Osteocyte (in vitro differentiated cells): ENCODE measurements at regions not wholly inside any gene's neighbourhood (a gene's known extent, or its start where the extent isn't known, plus 50 kb on each side); places are given as distances from the start of the nearest gene placed in this dataset.
"Not testable (repeated sequence)": the region's sequence is repeated elsewhere in the genome, so short reads cannot be mapped to it uniquely, and the experiment has no call there.

ENCODE experiments used
- DNase-seq: peaks from one replicate; pipeline ENCODE4 v3.0.0; 2021; ENCODE audit warnings: mixed read lengths; ENCODE audit not compliant: unreplicated experiment; ENCODE audit errors: extremely low spot score
- H3K27ac Mint-ChIP-seq: one replicate; pipeline ENCODE4 v1.8.0; 2021; ENCODE audit warnings: mild to moderate bottlenecking, mixed read lengths; ENCODE audit not compliant: unreplicated experiment
- H3K27me3 Mint-ChIP-seq: one replicate; pipeline ENCODE4 v1.8.0; 2021; ENCODE audit warnings: mixed read lengths; ENCODE audit not compliant: unreplicated experiment
- H3K36me3 Mint-ChIP-seq: one replicate; pipeline ENCODE4 v1.8.0; 2021; ENCODE audit warnings: mixed read lengths; ENCODE audit not compliant: unreplicated experiment
- H3K4me1 Mint-ChIP-seq: one replicate; pipeline ENCODE4 v1.8.0; 2021; ENCODE audit warnings: mixed read lengths; ENCODE audit not compliant: unreplicated experiment
- H3K4me3 Mint-ChIP-seq: one replicate; pipeline ENCODE4 v1.8.0; 2021; ENCODE audit warnings: mild to moderate bottlenecking, moderate library complexity, mixed read lengths; ENCODE audit not compliant: unreplicated experiment
- H3K9me3 Mint-ChIP-seq: one replicate; pipeline ENCODE4 v1.8.0; 2021; ENCODE audit warnings: mixed read lengths; ENCODE audit not compliant: unreplicated experiment
- TF ChIP-seq, protein P1 (sequence below): fragments of 200-600 bp; sonication (generic); IDR thresholded peaks from 2 replicates; pipeline ENCODE4 v1.5.0; 2021; ENCODE audit warnings: antibody characterized with exemption, mild to moderate bottlenecking, moderate library complexity

DNA sequence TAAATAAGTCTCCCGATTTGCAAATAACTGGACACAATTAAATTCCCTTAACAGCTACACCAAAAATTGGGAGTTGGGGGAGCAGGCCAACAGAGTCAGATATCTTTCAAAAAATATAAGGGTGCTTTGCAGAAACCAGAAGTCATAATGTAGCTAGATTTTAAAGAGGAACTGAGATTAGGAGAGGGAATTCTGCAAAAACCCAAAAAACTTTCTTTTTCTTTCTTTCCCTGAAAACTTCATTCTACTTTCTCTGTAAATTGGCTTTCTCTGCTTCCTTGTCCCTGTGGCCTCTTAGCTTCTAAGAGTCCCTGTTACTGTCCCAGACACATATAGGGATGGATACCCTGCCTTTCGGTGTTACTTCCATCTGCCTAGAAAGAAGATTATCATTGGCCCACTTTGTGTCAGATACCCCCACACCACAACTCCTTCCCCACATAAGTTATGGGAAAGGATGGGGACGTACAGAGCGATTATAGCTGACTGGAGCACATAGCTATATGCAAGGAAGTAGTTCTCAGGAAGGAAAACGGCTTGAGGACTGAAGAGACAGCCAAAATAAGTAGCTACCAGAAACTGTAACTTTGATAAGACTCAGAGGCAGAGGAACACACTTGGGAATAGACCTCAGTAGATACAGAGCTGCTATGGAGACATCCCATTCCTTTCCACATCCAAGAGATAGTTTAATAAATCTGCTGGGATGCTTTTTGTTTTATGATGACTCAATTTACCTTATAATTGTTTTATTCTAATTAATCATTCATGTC lies 129.1 kb upstream of the TGFBR2 start:
- no peak overlapping the region for H3K4me3 Mint-ChIP-seq
- peaks cover 4% of the 10 kb centered on the region for H3K9me3 Mint-ChIP-seq
- no peaks in the 10 kb centered on the region for H3K36me3 Mint-ChIP-seq
- H3K27me3 Mint-ChIP-seq = no peaks in the 10 kb centered on the region
- no peak for DNase-seq
- H3K27ac Mint-ChIP-seq = no peak overlapping the region
- TF ChIP-seq, protein P1, sequence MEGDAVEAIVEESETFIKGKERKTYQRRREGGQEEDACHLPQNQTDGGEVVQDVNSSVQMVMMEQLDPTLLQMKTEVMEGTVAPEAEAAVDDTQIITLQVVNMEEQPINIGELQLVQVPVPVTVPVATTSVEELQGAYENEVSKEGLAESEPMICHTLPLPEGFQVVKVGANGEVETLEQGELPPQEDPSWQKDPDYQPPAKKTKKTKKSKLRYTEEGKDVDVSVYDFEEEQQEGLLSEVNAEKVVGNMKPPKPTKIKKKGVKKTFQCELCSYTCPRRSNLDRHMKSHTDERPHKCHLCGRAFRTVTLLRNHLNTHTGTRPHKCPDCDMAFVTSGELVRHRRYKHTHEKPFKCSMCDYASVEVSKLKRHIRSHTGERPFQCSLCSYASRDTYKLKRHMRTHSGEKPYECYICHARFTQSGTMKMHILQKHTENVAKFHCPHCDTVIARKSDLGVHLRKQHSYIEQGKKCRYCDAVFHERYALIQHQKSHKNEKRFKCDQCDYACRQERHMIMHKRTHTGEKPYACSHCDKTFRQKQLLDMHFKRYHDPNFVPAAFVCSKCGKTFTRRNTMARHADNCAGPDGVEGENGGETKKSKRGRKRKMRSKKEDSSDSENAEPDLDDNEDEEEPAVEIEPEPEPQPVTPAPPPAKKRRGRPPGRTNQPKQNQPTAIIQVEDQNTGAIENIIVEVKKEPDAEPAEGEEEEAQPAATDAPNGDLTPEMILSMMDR = no peak
- peaks cover 15% of the 10 kb centered on the region for H3K4me1 Mint-ChIP-seq

DNA sequence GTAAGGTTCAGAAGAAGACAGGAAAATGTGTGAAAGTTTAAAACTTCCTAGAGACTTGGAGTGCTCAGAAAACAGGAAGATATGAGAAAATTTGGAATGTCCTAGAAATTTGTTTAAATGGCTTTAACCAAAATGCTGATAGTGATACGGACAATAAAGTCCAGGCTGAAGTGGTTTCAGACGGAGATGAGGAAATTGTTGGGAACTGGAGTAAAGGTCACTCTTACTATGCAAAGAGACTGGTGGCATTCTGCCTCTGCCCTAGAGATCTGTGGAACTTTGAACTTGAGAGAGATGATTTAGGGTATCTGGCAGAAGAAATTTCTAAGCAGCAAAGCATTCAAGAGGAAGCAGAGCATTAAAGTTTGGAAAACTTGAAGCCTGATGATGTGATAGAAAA lies 126.7 kb upstream of the TGFBR2 start:
- not testable (repeated sequence) for DNase-seq, H3K27ac Mint-ChIP-seq, H3K4me3 Mint-ChIP-seq, H3K27me3 Mint-ChIP-seq, H3K9me3 Mint-ChIP-seq, H3K36me3 Mint-ChIP-seq
- peaks cover 15% of the 10 kb centered on the region for H3K4me1 Mint-ChIP-seq

GRCh38 chr3:30480156-30480555 lies 126.2 kb upstream of the TGFBR2 start:
- H3K36me3 Mint-ChIP-seq, H3K27ac Mint-ChIP-seq: not testable (repeated sequence)

DNA sequence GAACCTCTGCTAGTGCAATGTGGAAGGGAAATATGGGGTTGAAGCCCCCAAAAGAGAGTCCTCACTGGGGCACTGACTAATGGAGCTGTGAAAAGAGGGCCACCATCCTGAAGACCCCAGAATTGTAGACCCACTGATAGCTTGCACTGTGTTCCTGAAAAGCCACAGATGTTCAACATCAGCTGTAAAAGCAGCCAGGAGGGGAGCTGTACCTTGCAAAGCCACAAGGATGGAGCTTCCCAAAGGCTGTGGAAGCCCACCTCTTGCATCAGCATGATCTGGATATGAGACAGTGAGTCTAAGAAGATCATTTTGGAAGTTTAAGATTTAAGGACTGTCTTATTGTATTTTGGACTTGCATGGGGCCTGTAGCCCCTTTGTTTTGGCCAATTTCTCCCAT lies 125.8 kb upstream of the TGFBR2 start:
- no peak overlapping the region for H3K4me3 Mint-ChIP-seq
- H3K4me1 Mint-ChIP-seq = peaks cover 15% of the 10 kb centered on the region
- H3K9me3 Mint-ChIP-seq = no peaks in the 10 kb centered on the region
- H3K27me3 Mint-ChIP-seq = no peaks in the 10 kb centered on the region
- TF ChIP-seq, protein P1 = no peak
- no peaks in the 10 kb centered on the region for H3K36me3 Mint-ChIP-seq
- DNase-seq = no peak
- no peak overlapping the region for H3K27ac Mint-ChIP-seq

More at GRCh38 chr3:30480156-30480555, 126.2 kb upstream of the TGFBR2 start:
- H3K4me3 Mint-ChIP-seq, H3K9me3 Mint-ChIP-seq, H3K27me3 Mint-ChIP-seq, DNase-seq: not testable (repeated sequence)
- peaks cover 15% of the 10 kb centered on the region for H3K4me1 Mint-ChIP-seq

- H3K27ac Mint-ChIP-seq = no peak overlapping the region
- H3K9me3 Mint-ChIP-seq = no peaks in the 10 kb centered on the region
- H3K4me3 Mint-ChIP-seq = no peak overlapping the region
- TF ChIP-seq, protein P1 = no peak
- DNase-seq = no peak
- H3K36me3 Mint-ChIP-seq = no peaks in the 10 kb centered on the region
- no peaks in the 10 kb centered on the region for H3K27me3 Mint-ChIP-seq
- H3K4me1 Mint-ChIP-seq = peaks cover 11% of the 10 kb centered on the region
Measured at GRCh38 chr3:30481241-30481640, 125.2 kb upstream of the TGFBR2 start.

GRCh38 chr3:30484229-30484628 lies 122.2 kb upstream of the TGFBR2 start:
- peaks cover 11% of the 10 kb centered on the region for H3K9me3 Mint-ChIP-seq
- H3K27me3 Mint-ChIP-seq, H3K4me3 Mint-ChIP-seq, H3K36me3 Mint-ChIP-seq, DNase-seq, H3K27ac Mint-ChIP-seq, H3K4me1 Mint-ChIP-seq: not testable (repeated sequence)
